ENCODE measurements at regions not wholly inside any gene's neighbourhood (a gene's known extent, or its start where the extent isn't known, plus 50 kb on each side); places are given as distances from the start of the nearest gene placed in this dataset.

DNA sequence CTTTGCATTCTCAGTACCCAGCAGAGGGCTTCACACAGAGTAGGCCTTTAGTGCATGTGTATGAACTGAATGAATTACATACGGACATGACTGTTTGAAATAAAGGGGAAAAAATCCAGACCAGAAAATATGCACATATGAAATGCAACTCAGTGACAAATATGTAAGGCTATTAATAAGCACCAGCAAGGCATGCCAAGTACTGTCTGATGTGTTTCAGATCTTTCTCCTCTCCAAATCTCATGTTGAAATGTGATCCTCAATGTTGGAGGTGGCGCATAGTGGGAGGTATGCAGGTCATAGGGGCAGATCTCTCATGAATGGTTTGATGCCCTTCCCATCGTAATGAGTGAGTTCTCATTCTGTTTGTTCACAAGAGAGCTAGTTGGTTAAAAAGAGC lies 87.3 kb upstream of the TOMM7 start:
- DNase-seq = no peak

DNA sequence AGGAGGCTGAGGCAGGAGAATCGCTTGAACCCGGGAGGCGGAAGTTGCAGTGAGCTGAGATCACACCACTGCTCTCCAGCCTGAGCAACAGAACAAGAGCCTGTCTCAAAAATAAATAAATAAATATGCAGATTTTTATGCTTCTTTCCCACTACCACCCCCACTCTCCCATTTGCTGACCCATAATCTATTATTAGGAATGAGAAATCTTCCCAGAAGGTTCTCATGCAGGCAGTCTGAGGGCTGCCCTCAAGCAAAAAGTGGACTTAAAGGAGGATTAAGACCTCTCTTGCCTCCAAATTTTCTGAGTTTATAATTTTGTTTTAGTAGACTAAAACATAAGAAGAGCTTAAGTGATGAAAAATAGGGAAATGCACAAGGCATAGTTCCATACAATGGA lies 85.2 kb upstream of the TOMM7 start:
- DNase-seq = no peak

DNA sequence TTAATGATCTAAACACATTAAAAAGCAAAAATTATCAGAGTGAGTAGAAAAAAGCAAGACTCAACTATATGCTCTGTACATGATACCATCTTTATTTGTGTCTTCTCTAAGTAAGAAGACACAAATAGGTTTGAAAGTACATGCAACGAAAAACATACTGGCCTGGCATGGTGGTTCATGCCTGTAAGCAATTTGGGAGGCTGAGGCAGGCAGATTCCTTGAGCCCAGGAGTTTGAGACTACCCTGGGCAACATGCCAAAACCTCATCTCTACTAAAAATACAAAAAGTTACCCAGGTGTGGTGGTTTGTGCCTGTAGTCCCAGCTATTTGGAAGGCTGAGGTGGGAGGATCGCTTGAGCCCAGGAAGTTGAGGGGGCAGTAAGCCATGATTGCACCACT lies 78.1 kb upstream of the TOMM7 start:
- no peak for DNase-seq

DNA sequence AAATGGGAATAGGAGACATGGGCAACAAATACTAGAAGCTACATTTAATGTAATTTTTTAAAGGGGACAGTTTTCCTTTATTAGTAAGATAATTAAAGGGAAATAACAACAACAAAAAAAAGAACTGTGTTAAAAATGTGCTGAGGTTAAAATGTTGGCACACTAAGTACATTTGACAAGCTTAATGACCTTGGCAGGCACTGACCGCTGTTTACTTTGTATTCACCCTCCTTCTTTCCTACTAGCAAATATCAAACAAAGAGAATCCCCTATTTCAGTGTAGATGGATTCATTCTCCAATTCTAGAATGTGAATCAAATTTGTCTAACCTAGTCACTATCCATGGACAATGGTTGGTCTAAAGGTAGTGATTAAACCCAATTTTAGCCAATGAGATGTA lies 77.5 kb upstream of the TOMM7 start:
- no peak for DNase-seq

DNA sequence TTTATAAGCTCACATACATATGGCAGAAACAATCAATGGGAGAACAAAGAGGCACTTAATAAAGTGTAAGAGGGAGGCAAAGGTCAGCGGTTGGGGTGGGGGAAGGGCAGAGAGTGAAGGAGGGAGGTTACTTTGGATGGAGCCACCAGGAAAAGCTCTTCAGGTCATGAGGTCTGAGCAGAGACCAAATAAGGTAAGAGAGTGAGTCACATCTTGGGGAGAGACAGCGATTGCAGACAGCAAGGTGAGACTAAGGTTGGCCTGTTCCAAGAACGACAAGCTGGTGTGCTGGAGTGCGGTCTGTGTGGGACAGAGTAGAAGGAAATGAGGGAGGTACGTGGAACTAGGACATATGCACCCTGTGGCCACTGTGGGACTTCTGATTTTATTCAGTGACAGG lies 74.3 kb upstream of the TOMM7 start:
- no peak for DNase-seq

DNA sequence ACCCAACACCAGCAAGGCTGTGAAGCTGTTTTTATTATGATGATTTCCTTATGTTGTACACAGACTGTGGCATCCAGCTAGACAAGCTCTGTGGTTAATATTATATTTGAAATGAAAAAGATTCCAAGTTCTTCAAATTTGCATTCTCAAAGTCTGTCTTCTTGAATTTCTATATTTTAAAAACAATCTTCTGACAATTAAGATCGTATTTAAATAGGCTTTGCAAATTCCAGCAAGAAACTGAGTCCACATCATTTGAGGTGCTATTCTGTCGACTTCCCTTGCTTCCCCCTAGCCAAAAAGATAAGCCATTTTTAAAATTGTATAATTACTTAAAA lies 73.1 kb upstream of the TOMM7 start:
- no peak for DNase-seq

DNA sequence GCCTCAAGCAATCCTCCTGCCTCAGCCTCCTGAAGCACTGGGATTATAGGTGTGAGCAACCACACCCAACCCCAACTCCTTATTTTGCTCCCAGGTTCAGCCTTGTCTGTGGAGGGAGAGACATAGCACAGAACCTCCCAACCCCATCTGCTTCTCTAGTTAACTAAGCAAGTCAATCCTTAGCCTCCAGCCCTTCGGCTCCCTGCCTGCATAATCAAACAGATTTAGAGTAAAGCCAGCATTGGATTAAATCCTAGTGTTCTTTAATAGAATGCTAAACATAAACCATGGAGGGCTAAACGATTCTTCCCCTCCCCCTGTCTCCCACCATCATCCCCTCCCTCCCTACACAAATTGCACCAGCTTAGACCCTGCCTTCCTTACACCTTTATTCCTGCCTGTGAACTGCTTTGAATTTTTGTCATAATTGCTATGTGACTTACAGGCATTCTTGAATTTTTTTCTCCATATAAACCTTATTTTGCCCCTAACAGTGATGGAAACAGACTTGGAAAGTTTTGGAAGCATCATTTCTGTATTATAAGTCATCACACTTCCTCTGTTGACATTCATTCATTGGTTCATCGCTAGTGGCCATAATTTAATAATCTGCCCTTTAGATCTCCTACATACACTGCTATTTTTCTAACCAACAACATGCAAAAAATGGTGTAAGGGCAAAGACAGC lies 72.6 kb upstream of the TOMM7 start:
- DNase-seq = no peak

DNA sequence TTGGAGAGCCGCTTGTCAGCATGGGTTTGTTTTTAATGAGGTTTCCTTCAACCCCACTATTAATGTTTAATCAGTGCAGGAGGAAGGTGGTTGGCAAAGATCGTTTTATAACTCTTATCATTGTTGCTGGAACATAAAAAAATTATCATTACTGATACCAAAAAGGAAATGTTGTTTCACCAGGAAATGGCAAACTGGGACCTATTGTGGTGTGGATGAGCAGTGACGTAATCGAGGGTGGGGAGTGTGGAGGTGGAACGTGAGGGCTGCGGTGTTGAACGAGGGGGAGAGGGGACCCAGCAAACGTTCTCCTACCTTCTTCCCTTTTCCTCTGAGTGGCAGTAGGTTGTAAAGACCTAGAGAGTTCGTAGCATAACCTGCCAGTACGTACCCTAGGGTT lies 71.9 kb upstream of the TOMM7 start:
- no peak for DNase-seq

DNA sequence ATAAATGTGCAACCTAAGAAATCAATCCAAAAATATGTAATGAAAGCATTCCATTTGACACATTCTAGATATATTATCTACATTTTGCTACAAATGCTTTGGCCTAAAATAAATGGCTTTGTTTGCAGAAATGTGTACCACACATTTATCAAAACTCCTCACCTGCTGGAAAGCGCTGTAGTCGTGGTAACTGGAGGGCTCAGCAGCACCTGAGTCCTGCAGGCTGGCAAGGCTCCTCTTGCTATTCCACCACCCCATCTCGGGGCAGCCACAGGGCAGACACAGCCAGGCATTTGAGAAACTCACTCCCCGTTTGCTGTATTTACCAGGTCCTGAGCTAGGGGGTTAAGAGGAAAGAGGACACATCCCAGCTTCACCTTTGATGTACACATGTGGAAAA lies 68.1 kb upstream of the TOMM7 start:
- DNase-seq = no peak

DNA sequence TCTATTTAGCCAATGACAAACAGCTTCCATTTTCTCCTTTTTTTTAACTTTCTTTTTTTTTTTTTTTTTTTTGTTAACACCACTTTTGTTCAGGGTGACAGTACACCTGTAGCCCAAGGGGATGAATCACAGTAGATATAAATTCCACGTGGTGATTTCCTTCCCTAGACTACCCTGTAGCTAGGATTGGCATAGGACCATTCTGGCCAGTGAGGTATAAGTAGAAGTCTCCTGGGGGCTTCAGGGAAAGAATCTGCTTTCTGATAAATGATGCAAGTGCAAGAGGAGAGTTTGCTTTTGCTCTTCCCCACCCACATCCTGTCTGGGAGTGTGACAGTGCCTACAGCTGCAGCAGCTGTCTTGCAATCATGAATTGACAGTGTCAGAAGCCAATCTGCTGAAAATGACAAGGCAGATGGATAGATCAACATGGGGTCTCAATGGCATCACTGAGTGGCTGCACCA lies 63.2 kb upstream of the TOMM7 start:
- DNase-seq = no peak

DNA sequence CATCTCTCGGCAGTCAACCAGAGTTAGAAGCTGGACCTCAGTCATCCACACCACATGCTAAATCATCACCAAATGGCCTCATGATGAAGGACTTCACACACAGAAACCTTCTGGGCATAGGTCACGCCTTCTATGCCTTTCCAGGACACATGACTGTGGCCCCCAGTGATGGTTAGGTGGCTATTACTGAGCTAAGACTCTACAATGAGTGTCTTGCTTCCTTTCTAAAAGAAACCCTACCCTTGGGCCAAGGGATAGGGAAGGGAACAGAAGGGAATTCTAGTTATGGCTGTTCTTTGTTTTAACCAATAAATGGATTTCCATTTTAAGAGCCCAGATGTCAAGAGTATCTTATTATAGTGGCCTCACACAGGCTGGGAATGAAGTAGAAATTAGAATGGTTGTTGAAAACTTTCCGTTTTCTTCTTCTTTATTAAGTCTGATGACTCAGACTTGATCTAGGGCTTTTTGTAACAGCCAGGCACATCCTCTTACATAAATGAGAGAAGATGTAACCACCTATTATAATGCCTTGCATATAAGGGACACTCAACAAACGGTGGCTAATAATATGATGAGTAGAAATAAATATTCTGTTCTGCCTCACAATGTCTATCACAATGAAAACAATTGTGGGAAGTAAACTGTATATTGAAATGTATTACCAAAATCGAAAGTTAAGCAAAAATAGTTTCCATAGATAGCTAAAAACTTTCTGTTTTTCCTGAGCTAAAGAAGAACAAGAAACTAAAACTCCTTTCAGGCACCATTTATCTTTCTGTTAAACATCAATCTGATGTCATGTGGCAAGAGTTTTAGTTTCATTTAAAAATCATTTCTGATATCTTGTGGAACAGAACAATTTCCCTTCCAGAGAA lies 62.5 kb upstream of the TOMM7 start:
- no peak for DNase-seq

DNA sequence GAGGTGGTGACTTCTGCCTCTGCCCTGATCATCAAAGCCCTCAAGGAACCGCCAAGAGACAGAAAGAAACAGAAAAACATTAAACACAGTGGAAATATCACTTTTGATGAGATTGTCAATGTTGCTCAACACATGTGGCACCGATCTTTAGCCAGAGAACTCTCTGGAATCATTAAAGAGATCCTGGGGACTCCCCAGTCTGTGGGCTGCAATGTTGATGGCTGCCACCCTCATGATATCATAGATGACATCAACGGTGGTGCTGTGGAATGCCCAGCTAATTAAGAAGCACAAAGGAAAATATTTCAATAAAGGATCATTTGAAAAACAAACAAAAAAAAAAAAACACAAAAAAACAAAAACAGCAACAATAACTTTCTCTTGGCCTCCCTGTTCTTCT lies 59.5 kb upstream of the TOMM7 start:
- no peak for DNase-seq

DNA sequence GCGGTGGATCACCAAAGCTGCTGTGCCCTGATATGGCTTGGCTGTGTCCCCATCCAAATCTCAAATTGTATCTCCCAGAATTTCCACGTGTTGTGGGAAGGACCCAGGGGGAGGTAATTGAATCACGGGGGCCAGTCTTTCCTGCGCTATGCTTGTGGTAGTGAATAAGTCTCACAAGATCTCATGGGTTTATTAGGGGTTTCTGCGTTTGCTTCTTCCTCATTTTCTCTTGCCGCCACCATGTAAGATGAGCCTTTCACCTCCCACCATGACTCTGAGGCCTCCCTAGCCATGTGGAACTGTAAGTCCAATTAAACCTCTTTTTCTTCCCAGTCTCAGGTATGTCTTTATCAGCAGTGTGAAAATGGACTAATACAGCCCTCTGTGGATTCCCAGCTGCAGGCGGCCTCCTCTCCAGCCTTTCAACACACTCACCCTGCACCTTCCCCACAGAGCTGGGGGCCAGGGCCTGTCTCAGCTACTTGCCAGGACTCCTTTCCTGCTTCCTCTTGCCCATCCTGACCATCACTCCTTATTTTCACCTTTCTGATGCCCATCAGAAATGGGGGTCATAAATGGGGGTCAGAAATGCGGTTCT lies 57.2 kb upstream of the TOMM7 start:
- DNase-seq = no peak

DNA sequence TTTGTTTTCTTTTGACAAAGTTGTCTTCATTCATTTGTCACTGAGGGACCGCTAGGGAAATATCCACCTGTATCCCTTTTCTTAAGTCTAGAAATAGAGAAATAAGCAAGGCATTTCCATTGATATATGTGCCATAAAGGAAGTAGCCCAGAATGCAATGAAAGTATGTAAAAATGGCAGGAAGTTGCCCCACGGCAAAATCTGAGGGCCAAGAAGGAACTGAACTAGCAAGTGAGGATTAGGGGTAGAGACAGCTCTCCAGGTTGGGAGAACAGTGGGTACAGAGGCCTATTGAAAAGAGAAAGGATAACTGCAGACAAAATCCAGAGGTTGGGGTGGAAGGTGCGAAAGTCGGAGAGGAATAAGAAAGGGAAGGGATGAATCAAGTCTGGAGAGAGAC lies 56.6 kb upstream of the TOMM7 start:
- DNase-seq = no peak

DNA sequence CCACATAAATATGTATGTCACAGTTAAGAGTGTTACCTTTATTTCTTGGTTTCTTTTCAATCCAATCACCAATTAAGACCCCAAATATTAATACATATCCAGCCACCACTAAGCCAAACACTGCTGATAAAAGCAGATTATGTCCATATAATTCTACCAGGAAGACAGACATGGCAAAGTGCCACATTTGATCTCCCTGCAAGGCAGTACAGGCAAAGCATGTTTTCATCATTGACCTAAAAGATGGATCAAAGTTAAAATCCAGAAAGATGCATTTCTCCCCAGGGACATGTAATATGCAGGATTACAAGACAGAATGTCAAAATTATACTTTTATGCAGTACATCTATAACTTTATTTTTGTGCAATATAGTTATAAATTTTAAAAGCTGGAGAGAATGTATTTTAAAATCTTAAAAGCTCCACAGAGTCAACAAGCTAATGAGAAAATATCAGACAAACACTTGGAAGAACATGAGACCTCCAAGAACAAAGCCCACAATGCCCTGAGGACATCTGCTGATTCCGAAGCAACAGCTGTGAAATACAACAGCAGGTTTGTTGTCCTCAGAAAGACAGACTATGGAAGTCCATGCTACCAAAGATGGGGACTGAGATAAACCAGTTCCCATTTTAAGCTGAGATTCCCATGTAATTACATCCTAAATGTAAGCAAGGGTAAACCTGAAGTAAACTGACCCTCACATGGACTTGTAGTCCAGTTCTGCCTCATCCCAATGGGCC lies 54.5 kb upstream of the TOMM7 start:
- no peak for DNase-seq

DNA sequence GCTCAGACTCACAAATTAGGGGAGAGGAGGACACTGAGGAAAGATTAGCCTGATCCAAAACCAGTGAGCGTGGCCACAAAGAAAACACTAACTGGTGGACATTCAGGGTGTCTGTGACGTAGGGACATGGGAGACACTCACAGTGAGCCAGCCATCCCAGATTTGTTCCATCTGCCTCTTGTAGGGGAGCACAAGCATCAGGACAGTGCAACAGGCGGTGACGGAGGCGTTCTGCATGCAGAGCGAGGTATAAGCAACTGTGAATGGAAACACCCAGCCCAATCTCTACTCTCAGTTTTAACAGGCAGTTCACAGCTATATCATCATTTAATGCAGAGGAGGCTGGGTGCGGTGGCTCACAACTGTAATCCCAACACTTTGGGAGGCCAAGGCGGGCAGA lies 52.8 kb upstream of the TOMM7 start:
- no peak for DNase-seq

DNA sequence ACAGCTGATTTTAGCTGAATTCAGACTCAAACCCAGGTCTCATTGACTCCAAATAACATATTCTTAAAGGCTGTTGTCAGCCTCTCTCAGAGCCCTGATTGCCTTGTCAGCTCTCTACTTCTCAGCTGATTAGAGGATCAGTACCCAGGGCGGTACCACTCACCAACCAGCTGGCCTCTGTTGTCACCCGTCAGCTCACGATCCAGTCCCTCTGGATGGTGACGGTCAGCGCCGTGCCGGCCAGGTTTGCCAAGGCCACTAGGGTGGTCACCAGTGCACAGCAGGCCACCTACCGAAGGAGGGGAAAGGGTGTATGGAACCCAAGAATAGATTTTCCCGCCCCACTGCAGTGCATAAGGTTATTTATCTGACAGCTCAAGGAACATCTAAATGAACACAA lies 52.3 kb upstream of the TOMM7 start:
- no peak for DNase-seq
